GM19043 (cell line): ENCODE measurements at regions not wholly inside any gene's neighbourhood (a gene's known extent, or its start where the extent isn't known, plus 50 kb on each side); places are given as distances from the start of the nearest gene placed in this dataset.
A peak's percentile ranks its signal among the peaks of the same experiment; 100 is the strongest.

ENCODE experiments used
- ATAC-seq: cut with Tn5 transposase; IDR thresholded peaks from one replicate; pipeline ENCODE4 v1.9.1; 2021; ENCODE audit warnings: low read depth; ENCODE audit not compliant: unreplicated experiment

DNA sequence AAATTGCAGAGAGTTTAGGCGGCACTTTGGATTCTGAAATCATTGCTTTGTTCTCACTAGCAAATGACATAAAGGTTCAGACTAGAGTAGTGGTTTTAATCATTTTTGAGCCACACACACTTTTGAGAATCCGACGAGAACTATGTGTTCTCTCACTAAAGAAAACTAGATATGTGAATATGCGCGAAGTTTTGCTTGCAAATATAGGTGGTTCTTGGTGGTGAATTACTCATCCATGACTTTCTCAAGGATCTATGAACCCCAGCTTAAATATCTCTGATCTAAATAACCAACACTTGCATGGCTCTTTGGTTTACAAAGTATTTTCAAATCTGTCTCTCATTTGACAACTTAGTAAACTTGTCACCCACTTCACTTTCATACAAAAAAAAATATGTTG, 54.8 kb downstream of the NOG start:
- no peak for ATAC-seq

DNA sequence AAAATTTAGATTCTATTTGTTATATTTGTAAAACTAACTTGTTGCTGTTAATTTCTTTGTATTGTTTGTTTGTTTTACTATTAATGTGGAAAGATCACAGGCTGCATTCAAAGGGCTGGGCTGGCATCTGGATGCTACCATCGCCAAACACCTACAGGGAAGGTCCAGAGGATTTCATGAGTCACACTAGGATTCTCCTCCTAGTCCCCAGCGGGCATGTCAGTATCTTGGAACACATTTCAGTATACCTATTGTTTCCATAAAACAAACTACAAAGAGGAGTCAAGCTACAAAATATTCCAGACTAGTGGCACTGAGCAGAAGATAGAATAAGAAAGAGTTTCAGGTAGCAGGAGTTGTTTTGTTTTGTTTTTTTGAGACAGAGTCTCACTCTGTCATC, 55.3 kb downstream of the NOG start:
- no peak for ATAC-seq

DNA sequence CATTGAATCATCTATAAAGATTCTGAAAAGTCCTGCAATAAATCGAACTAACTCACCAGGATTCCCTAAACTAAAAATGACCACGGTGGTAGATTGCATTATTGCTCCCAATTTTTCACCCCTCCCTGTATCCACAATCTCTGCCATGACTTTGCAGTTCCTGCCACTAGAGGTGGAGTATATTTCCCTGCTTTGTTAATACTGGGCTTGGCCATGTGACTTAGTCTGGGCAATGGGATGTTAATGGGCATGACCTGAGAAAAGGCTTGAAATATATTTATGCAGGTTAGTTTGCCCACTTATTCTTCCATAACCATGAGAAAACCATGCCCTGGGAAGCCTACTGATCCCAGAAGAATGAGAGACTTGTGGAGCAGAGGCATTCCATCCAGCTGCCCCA, 59.1 kb downstream of the NOG start:
- ATAC-seq = no peak

DNA sequence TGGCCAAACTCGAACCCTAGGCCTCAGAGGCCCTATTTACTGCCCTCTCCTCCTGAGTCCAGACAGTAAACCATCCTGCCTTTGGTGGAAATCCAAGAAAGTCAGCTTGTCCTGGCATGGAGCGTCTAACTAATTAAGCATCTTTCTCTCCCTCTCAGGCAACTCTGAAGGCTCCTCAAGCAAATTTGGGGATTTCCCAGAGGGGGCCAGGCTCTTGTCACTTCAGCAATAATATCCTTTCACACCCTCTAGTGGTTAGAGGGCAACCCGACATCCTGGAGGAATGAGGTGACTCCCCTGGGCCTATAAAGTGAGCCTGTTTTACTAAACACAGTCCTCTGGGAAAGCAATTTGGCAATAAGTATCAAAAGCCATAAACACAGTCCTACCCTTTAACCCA, 60.4 kb downstream of the NOG start:
- ATAC-seq = peak; percentile 98

DNA sequence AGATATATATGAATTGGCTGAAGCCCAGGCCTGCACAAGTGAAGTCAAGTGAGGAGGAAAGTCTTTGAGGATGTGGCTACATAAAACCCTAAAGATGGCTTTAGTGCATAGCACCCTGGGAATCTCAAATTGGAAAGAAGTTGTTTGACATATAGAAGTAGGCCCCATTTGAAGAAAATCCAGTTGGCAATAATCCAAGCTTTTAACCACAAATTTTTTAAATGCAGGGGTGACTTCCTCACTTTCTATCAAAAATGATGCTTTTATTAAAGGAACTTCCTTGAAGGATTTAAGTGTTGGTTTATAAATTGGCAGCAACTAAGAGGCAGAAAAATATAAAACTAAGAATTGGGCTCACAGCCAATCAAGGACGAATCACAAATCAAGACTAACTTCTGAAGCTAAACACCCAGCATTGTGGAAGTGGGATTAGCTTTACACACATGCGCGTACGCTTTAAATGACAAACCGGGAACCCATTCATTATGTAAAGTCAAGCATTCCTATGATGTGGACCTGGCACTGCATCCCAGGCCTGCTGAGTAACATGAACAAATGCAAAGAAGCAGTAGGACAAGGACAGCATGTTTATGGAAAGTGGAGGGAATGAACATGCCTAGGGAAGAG, 63.3 kb downstream of the NOG start:
- ATAC-seq = no peak

DNA sequence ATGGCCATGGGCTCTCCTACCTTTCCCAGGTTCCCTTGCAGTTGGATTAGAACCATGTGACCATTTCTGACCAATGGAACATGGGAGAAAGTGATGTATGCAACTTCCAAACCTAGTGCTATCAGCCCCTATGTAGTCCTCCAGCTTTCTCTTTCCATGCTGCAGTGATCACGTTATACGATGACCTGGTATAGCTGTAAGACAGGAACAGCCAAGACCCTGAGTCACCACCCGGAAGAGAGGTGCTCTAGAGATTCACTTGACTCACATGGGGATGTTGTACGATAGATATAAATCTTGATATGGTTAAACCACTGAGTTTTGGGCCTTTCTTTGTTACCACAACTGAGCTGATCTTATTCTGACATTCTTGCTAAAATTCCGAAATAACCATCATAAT, 65.1 kb downstream of the NOG start:
- no peak for ATAC-seq

DNA sequence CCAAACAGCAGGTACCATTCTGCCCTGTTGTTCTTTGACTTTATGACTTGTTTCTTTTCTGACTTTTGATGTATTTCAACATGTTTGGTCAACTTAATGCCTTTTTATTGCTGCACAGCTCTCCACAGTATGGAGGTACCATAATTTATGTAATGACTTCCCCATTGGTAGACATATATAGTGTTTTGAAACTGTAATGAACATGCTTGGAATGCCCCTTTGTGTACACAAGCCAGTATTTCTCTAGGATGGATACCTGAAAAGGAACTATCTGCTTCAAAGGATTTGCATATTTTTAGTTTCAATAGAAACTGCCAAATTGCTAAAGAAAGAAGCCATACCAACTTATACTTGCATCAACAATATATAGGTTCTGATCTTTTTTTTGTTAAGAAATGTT, 66.1 kb downstream of the NOG start:
- no peak for ATAC-seq

DNA sequence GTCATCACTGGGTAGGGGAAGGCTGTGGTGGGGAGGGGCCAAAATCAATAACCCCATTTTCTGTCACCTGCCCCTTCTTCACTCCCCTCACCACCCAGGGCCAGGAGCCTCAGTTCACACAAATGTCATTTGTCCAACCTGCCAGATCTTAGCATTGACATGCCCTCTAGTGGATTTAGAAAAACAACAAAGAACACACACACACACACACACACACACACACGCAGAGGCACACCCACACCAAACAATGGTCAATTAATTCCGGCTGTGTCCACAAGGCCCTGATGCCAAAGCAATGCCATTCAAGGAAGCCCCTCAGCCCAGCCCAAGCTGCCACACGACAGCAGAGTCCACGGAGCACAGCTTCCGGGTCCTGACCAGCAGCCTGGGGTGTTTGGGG, 68.4 kb downstream of the NOG start:
- no peak for ATAC-seq

DNA sequence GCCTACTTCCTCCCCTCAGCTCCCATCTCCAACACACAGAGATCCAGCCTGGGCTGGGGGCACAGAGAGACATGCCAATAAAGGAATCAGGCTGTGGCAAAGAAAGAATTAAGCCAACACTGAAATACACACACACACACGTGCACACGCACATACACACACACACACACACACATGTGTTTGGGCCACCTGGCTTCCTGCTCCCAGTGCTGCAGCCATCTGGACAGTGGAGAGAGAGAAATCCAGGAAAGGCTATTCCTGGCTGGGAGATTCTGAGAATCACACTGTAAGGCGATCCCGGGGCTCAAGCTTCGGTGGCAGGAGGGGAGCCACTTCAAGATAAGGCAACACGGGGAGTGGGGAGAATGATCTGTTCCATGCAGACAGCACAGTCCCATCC, 72.4 kb downstream of the NOG start:
- no peak for ATAC-seq

DNA sequence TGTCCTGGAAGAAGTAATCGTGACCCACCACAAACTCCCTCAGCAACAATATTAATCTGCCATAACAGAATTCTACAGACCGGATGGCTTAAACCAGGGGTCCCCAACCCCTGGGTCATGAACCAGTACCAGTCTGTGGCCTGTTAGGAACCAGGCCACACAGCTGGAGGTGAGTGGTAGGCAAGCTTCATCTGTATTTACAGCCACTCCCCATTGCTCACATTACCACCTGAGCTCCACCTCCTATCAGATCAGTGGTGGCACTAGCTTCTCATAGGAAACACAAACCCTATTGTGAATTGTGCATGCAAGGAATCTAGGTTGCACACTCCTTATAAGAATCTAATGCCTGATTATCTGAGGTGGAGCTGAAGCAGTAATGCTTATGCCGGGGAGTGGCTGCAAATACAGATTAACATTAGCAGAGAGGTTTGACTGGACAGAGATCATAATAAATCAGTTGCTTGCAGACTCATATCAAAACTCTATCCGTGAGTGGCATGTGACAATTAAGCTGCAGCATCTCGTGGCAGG, 74.5 kb downstream of the NOG start:
- ATAC-seq = no peak

DNA sequence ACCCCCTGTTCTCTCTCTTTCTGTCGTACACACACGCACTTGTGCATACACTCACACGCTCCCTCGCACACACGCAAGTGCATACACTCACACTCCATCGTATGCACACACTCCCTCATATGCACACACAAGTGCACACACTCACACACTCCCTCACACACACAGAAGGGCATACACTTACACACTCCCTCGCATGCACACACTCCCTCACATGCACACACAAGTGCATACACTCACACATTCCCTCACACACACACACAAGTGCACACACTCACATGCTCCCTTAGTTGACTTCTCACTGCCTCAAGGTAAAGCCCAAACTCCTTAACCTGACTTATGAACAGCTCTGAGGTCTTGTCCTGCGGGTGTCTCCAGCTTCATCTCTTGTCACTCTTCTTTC, 78.7 kb downstream of the NOG start:
- no peak for ATAC-seq

DNA sequence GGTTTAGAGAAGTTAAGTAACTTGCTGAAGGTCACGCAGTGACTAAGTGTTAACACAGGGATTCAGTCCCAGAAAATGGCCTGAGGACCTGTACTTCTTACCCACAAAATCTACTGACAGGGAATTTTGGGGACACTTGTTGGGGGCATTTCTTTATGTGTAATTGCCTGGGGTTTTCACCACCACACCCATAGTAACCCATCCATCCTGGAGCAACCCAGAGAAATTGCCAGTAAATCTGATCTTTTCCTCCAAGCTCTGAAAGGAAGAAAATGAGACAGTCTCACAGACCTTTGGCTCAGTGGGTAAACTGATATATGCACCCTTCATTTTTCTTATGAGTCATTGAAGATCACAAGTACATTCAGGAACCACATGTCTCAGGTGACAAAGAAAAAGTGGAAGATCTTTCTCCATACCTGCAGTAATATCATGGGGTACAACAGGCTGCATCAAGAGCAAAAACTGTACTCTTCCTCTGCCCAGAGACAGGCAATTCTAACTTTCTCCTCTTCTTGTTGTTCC, 81.0 kb downstream of the NOG start:
- no peak for ATAC-seq

DNA sequence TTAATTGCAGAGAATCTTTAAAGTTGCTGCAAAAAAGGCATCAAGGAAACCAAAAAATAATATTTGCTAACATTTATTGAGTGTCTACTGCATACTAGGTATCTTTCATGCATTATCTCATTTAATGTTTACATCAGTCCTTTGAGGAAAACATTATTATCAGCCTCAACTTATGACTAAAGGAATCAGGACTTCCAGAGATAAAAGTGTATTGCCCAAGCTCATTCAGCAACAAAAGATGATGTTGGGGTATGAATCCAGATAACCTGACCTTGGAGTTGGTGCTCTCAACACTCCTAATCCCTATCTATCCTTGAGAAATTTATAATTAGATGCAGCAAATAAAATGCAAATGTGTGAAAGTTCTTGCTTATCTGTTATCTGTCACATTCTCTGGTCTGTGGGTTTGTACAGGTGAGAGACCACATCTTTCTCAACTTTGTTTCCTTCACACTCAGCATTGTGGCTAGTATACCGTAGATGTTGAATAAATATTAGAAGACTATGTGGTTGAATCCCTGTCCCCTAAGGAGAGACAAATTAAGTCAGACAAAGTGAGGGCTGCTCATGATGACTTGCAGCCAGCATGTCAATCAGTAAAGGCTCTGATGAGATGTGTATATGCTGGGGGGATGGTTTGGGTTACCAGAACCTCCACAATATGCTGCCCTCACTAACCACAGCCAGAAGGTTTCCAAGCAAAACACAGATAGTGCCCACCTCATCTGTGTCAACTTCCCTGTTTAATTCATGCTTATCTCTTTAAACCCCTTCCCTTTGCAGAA, 82.6 kb downstream of the NOG start:
- no peak for ATAC-seq

DNA sequence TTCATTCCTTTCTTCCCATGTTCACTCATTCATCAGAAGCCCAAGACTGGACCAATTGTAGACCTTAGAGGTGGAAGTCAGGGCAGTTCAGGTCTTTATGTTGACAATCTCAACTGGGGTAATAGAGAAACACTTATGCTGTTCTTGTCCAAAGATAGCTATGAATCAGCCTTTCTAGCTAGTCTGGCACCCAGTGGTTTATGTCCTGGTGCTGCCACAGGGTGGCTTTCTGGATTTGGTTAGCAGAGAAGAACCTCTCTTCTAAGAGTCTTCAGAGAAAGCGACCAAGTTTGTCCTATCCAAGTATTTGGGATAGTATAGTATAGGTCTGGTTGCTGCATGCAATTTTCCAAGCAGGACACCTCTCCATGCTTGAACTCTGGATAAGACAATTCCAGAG, 83.3 kb downstream of the NOG start:
- no peak for ATAC-seq

DNA sequence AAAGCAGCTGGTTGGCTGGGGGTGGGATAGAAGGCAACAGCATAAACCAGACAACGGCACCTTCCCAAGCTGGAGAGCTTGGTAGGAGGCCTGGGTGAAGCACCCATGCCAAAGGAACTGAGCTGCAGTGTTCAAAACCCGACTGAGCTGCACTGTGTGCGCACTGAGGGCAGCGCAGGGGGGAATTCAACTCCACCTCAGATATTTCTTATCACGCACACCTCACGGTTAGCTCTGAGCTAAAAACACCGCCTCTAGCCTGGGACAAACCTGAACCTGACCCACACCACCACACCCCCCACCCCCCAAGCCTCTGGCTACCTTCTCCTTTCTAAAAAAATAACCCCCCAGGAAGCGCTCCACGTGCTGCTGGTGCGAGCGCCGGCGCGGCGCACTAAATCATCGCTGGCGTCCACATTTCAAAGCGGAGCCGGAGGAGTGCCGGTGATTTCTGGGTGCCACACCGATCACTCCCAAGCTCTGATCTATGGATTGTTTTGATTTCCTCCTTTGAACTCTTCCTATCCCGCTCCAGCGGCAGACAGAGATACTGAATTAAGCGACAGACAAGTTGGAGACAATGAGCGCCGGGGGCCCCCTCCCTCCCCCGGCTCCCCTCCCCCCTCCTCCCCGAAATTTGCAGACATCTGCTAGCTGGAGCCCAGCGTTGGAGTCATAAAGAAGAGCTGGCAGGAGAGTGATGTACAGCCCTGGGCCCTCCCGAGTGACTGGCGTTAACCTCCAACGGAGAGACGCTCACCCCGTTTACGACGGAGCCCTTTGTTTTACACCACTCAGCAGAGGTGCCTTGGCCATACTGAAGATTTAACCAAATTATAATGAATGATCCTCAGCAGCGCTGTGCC, 85.0 kb downstream of the NOG start:
- ATAC-seq = no peak

DNA sequence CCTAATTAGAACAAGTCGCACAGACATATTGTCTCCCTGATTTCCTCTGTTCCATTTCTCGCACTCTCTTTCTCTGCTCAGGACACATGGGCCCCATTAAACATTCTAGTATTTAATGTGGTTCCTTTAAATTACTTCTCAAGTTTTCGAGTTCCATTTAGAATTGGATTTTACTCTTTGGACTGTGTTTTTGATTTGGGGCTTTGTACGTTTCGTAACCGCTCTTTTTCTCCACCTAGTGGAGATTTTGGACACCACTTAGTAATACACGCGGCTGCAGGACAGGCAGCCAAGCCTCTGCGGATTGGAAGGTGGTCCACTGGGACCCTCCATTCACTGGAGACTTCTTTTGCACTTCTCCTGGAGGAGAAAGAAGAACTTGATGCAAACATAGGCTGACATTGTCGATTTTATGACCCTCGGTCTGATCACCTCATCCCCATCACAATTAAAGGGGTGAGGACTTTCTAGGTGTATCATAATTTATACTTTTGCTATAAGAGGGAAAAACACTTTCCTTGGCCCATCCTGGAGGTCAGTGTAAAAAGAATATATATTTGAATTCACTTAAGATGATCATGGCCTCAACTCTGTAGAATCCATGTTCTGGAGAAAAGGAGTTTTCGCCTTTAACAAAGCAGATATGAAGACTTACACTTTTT, 85.7 kb downstream of the NOG start:
- no peak for ATAC-seq

DNA sequence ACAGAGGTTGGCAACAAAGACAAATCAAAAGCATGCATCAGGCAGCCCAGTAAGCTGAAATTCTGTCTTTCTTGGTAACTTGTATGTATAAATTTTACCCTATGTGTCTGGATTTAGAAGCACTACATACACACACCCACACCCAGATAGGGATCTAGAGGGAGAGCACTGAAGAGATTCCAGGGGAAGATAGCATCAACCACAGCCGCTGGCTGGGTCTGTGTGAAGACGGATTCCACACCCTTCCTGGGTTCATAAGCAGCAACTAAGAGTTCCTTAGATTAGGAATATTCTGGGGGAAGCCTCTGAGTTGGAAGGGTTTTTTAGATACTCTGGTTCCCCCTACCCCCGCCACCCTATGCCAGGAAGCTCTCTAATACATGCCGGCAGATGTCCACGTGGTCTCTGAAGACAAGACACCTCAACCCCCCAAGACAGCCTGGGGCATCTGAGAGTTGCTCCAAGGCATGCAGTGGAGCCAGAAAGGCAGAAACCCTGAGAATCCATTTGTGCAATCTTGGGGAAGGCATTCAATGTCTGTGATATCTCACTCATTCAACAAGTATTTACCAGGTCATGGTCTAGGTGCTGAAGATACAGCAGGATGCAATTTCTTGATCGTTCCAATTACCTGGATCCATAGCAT, 86.4 kb downstream of the NOG start:
- no peak for ATAC-seq

DNA sequence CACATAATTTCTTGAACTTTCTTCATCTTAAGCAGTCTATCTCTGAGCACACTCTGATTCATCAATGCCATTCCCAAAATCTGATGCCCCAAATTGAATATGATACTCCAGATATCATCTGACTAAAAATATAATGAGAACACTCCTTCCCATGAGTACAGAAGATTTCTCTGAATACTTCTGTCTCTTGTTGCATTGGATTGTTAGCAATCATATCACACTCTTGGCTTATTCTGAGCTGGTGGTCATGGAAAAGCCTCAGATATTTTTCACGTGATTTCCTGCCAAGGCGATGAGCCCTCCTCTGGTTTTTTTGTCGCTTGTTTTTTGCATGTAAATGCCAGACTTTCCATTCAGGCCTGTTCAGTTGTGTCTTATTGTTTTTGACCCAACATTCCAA, 87.2 kb downstream of the NOG start:
- ATAC-seq = no peak

DNA sequence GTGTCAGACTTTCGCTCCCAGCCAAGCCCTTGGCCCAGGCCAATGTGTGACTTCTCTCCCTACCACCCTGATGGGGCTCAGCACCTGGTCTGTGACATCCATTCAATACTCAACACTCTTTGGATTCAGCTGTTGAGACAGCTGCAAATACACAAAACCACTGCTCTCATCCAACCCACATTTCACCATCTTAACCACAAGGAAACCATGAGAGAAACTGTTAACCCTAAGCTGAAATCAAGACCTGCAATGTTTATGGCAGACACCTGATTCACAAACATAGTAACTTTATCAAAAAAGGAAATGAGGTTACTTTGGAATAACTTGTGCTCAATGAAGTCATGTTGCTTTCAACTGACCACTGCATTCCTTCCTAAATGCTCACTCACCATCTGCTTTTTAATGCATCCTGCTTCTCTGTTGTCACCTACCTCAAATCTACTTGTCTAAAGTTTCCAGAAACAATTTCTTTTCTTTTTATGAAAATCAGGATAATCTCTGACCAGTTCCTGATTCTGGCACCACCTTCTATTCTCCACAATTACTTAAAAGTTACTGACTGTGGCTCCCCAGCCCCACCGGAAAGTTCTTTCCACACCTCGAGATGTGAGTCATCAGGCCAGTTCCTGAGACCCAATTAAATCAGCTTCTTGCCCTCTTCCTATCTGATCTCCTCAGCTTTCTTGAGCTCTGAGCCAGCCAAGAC, 88.2 kb downstream of the NOG start:
- ATAC-seq = no peak
